BJ (cell line): ENCODE measurements at regions not wholly inside any gene's neighbourhood (a gene's known extent, or its start where the extent isn't known, plus 50 kb on each side); places are given as distances from the start of the nearest gene placed in this dataset.

Source experiments
- CTCF ChIA-PET: fragments of 350-600 bp; formaldehyde crosslinking; extraction: SDS; loops from one replicate; lab custom pipeline; 2021; ENCODE audit warnings: antibody characterized with exemption, inconsistent platforms; lab: Yijun Ruan, JAX
- POLR2A ChIA-PET: fragments of 300-600 bp; sonication (Branson Sonifier 250); formaldehyde crosslinking; extraction: SDS; loops from one replicate; lab custom pipeline; 2021; ENCODE audit warnings: antibody characterized with exemption; lab: Charles Lee
- DNase-seq: peaks from one replicate; pipeline ENCODE4 v3.0.0-alpha.2; 2011; ENCODE audit warnings: low read depth
- H3K27me3 ChIP-seq: 2 replicates; pipeline ENCODE4 v1.6.0; 2011; ENCODE audit warnings: low read length; ENCODE audit not compliant: control insufficient read depth, insufficient read depth
- H3K36me3 ChIP-seq: 2 replicates; pipeline ENCODE4 v1.5.1; 2011; ENCODE audit warnings: low read length; ENCODE audit not compliant: control insufficient read depth, insufficient read depth
- H3K4me3 ChIP-seq: 2 replicates; pipeline ENCODE4 v1.5.1; 2011; ENCODE audit warnings: low read depth, mild to moderate bottlenecking, control low read depth, low read length
- CTCF ChIP-seq: IDR thresholded peaks from 2 replicates; pipeline ENCODE4 v1.5.1; 2011; ENCODE audit warnings: low read depth, mild to moderate bottlenecking, control low read depth, inconsistent platforms, low read length, moderate library complexity; ENCODE audit not compliant: insufficient read depth

DNA sequence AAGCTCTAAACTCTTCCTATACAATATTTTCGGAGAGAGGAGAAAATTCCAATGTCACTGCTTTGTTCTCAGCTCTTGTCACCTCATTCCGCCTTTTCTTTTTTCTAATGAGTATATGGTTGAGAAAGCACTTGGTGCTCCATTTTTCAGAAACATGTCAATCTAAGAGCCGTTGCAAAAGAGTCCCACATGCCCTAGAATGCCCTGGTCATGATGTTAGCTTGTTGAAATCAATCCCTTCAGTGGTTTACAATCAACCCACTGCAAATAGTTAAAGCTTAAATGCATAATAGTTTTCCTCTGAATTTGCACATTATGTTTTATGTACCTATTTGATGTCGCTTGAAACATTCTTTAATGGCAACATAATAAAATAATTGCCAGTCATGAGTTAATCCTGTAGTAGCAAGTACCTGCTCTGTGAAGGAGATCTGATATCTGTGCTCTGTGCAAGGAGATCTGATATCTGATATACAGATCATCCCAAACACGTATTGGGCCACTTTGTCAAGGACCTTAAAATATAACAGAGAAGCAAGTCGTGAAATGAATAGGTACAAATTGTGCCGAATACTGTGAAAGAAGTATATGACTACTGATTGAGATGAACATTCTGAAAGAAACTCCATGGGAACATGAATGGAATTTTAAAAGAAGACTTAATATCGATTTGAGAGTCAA lies 1633.5 kb downstream of the SUCLG1 start:
- Histone ChIP-seq H3K36me3 (no peaks in the 10 kb centered on the region), H3K27me3 (no peaks in the 10 kb centered on the region), H3K4me3 (no peak overlapping the region)
- ChIA-PET CTCF (no interaction called here), POLR2A (no interaction called here)
- TF ChIP-seq CTCF = no peak
- no peak for DNase-seq

GRCh38 chr2:82823892-82824291 lies 1635.2 kb downstream of the SUCLG1 start:
- Histone ChIP-seq H3K36me3 (no peaks in the 10 kb centered on the region), H3K4me3 (no peak overlapping the region), H3K27me3 (no peaks in the 10 kb centered on the region)
- POLR2A ChIA-PET = no interaction called here
- TF ChIP-seq CTCF = no peak
- CTCF ChIA-PET = no interaction called here
- no peak for DNase-seq

DNA sequence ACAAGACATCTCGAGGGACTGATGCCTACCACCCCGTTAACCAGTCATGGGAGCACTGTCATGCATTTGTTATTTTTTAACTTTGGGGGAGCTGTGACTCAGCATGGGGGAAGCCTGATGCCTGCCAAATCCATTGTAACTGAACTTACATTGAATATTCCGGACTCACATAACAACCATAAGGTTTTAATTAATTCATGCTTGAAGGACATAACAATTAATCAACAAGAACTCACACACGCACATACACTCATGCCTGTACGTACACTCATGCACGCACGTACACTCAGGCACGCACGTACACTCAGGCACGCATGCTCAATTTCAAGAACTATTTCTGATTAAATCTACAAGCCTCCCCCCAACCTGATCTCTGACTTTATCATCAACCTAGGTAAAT lies 1639.1 kb downstream of the SUCLG1 start:
- TF ChIP-seq CTCF = no peak
- H3K36me3 ChIP-seq = no peaks in the 10 kb centered on the region
- H3K27me3 ChIP-seq = no peaks in the 10 kb centered on the region
- CTCF ChIA-PET = no interaction called here
- no peak overlapping the region for H3K4me3 ChIP-seq
- POLR2A ChIA-PET = no interaction called here
- DNase-seq = no peak

- DNase-seq = no peak
- CTCF ChIA-PET = no interaction called here
- H3K27me3 ChIP-seq = no peaks in the 10 kb centered on the region
- H3K36me3 ChIP-seq = no peaks in the 10 kb centered on the region
- TF ChIP-seq CTCF = no peak
- no peak overlapping the region for H3K4me3 ChIP-seq
- POLR2A ChIA-PET = no interaction called here
Observed at GRCh38 chr2:82814146-82814545, 1644.9 kb downstream of the SUCLG1 start.

GRCh38 chr2:82811946-82812345 lies 1647.1 kb downstream of the SUCLG1 start:
- POLR2A ChIA-PET = no interaction called here
- Histone ChIP-seq H3K4me3 (no peak overlapping the region), H3K36me3 (no peaks in the 10 kb centered on the region), H3K27me3 (no peaks in the 10 kb centered on the region)
- DNase-seq = no peak
- CTCF ChIA-PET = no interaction called here
- no peak for TF ChIP-seq CTCF
